ENCODE measurements at regions not wholly inside any gene's neighbourhood (a gene's known extent, or its start where the extent isn't known, plus 50 kb on each side); places are given as distances from the start of the nearest gene placed in this dataset.
"Not testable (repeated sequence)": the region's sequence is repeated elsewhere in the genome, so short reads cannot be mapped to it uniquely, and the experiment has no call there.

DNA sequence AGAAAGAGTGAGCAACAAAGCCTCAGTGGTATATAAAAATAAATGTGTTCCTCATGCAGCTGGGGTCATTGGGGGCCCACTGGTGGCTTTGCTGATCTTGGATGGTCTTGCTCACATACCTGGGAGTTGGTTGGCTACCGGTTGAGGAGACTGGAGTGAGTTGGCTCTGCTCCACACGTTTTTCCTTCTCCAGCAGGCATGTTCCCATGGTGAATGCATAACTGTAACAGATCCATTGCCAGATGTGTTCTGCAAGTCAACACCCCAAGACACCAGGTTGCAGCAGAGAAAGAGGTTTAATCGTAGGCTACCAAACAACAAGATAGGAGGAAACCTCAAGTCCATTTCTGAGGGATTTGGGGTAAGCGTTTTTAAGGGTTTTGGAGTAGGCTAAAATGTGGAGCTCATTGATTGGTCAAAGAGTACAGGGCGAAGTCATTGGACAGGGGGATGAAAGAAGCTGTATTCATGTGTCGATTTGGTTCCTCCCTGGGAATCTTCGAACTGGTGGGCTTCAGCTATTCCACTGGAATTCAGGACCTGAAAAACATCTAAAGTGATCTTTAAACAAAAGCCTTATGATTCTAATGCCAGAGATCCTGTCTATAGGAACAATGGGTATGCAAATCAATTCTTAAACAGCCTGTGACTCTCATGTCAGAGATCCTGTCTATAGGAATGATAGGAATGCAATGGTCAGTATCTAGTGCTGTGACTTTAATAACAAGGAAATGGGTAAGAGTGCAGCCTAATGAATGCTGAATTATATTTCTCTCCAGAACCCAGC lies 467.5 kb upstream of the C16orf82 start:
- no peak for DNase-seq

DNA sequence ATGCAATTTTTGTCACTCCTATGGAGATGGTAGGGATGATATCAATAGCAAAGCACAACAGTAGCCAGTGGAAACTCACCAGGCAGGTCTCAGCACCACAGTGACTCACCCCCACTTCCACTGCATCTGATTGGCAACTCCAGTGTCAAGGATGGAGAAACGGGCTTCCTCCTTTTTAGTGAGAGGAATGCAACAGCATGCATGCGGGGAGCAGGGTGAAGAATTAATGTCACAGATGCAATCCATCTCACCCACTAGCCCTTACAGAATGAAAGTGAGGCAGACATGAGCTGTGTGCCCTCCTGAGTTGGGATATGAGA lies 467.0 kb upstream of the C16orf82 start:
- DNase-seq, result no peak

DNA sequence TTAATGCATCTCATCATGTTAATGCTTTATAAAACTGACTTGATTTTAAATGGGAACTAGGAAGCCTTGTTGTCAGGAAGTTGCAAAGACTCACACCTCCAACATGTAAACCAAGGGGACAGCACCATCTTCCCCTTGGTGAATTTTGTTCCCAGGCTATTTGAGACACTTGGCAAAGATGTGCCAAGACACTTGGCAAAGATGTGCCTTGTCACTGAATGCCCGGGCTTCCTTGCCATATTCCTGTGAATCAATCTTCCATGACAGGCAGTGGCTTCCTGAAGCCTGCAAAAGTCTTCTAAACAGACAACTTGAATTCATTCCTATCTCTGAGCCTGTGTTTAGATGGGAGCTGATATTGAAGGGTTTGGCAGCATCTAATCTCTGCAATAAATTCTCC lies 465.4 kb upstream of the C16orf82 start:
- DNase-seq, result no peak

DNA sequence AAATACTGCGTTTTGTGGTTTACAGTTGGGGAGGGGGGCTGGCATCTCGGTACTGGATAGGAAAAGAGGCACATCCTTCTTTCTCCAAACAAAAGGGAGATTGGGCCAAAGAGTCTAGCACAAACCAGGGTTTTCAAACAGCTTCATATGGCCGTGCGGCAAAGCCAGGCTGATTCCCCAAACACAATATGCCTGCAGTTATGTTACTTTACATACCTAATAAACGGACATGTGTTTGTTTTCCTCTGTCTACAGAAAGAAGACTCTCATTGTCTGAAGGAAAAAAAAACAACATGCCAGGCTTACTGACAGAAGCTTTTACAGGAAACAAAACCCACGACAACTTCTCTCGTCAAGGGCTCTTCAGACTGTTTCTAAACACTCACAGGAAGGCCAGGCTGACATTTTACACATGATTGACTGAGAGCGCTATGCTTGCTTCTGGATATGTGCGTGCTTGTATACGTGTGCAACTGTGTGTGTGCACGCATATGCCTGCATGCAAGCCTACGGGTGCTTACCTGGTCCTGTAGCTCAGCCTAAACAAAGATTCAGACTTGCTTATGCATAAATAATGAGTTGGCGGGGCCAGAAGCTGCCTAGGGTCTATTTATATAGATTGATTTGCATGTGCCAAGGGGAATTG lies 461.0 kb upstream of the C16orf82 start:
- no peak for DNase-seq

DNA sequence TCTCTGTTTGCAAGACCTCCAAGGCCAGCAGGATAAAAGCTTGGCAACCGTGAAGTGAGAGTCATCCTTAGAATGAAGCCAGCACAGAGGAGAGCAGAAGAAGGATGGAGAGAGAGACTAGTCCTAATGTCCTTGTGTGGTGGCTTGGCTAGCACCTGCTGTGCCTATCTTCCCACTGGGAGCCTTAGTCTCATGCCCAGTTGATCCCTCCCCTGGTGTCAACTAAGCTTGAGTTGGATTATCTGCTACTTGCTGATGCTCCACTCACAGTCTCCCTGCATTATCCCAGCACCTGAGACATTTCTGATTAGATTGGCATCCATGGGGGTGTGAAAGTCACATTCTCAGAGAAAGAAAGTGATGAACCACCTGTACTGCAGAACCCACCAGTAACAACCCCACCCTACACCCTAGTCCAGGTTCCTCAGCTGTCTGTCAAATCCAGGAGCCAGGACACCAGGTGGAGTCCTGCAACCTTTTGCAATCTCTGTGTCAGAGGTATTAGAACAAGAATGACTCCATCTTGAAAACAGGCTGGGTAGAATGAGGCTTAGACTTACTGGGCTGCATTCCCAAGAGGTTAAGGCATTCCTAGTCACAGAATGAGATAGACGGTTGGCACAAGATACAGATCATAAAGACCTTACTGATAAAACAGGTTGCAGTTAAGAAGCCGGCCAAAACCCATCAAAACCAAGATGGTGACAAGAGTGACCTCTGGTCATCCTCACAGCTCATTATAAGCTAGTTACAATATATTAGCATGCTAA lies 460.2 kb upstream of the C16orf82 start:
- no peak for DNase-seq

DNA sequence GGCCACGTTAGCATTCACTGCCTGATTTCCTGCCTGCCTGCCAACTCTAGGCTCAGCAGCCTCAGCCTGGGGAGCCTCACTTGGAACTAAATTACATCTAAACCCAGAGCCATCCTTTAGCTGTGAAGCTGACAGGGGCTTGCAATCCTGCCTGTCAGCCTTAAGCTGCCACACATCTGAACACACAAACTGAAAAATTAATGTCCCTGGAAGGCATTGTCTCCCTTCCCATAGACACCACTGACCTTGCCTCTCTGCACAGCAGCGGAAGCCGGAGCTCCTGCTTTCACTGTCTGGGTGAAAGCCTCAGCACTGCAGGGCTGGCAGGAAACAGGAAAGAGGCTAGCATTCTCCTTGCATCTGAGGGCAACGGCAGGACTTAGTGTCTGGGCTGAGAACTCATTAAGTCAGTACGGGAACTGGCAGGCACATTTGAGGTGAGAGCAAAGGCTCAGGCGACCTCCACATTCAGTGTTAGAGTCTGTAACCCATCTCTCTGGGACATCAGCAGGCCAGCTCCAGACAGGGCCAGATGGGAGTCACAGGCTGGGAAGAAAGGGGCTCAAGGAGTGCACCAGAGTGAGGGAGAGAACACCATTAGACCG lies 452.4 kb upstream of the C16orf82 start:
- DNase-seq, result no peak

DNA sequence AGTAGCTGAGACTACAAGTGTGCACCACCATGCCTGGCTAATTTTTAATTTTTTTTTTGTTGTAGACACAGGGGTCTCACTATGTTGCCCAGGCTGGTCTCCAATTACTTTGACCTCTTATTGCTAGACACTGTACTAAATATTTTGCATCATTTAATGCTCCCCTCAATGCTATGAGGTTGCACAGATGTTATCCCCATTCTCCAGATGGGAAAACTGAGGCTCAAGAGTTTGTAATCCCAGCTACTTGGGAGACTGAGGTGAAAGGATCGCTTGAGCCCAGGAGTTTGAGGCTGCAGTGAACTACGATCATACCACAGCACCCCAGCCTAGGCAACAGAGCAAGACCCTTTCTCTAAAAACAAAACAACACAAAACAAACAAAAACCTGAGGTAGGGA lies 443.3 kb upstream of the C16orf82 start:
- no peak for DNase-seq

DNA sequence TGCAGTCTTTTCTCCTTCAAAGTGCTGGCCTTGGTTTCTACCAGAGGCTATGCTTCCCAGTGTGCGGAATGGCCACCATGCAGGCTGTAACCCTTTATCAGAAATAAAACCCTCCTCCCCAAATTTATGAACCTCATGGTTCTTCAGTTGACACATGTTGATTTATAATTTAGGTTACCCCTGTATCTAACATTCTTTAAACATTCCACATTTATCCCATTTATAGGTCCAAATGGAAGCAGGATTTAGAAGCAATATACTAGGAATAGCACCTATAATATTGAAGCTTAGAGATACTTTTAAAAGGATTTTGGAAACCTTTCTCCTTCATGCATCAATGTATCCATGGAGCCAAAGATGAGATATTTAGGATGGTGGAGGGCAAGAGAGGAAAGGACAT lies 438.8 kb upstream of the C16orf82 start:
- no peak for DNase-seq

DNA sequence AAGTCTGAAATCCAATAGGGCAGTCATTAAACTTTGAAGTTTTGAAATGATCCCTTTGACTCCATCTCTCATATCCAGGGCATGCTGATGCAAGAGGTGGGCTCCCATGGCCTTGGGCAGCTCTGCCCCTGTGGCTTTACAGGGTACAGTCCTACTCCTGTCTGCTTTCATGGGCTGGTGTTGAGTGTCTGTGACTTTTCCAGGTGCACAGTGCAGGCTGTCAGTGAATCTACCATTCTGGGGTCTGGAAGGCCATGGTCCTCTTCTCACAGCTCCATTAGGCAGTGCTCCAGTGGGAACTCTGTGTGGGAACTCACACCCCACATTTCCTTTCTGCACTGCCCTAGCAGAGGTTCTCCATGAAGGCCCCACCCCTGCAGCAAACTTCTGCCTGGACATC lies 435.4 kb upstream of the C16orf82 start:
- not testable (repeated sequence) for DNase-seq

DNA sequence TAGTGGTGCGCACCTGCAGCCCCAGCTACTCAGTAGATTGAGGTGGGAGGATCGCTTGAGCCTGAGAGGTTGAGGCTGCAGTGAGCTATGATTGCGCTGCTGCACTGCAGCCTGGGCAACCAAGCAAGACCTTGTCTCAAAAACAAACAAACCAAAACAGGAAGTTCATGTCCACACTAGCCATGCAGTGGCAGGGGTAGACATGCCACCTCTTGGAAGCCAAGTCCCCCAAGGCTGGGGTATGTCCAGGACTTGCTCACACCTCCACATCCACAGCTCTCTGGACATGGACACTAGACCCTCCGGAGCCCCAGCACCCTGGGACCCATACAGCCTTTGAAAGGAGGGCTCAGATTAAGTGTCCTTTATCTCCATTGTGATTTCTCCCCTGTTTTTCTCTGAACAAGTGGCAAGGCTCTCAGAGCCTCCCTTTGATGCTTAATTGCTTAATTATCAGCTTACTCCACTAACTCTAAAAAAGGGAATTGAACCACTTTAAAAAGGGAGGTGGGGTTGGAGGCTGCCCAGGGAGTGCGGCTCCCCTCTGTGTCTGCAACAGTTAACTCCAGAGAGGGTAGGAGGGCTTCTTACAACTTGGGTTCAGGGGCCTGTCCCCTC lies 424.6 kb upstream of the C16orf82 start:
- no peak for DNase-seq

DNA sequence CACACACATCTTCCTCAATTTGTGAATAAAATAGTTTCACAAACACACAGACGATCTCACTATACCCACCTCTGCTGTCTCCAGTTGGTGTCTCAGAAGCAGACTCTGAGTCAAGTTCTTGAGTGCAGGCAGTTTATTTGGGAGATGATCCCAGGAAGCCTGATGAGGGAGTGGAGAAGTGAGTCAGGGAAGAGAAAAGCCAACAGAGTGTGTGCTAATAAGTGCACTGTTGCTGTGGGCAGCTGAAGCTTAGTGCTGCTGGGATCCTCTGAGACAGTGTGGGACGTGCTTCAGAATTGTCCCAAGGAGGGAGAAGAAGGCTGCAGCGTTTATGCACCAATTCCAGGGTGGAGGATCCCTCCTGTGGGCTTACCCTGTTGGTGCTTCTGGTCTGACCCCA lies 423.2 kb upstream of the C16orf82 start:
- no peak for DNase-seq

DNA sequence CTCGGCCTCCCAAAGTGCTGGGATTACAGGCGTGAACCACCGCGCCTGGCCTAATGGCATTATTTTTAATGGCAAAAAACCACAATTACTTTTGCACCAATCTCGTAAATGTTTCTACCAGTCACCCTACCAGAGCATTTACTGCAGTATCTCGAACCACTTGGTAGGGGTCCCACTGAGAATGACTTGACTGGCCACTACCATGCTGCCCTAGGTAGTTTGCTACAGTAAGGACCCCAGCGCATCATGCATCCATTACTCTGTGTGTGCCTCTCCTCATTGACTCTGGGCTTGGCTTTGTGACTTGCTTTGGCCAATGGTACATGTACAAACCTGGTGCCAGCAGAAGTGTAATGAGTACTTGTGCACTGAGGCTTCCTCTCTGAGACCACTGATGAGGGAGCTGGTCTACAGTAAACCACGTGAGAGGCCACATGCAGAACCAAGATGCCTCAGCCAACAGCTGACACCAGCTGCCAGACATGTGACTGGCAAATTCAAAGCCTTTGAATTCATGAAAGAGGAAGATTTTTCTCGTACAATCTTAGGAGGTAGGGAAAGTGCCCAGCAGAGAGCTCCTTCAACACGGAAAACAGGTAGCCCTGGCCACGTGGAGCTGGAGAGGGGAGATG lies 421.7 kb upstream of the C16orf82 start:
- no peak for DNase-seq

DNA sequence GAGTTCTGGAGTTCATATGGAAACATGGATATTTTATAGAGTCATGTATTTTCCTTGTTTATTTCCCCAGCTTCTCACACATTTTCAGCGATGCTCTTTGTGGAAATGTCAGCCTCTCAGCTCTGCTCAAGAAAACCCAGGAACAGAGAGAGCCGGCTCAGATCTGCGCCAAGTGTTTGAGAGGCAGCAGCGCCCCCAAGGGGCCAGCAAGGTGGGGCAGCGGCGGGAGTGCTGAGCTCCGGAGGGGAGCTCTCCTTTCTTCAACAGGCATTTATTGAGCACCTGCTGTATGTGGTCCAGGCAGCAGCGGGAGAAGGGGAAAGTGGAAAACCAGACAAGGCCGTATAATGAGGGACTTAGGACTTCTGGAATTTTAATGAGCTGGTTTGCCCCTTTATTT lies 421.1 kb upstream of the C16orf82 start:
- peak; percentile 77 for DNase-seq

DNA sequence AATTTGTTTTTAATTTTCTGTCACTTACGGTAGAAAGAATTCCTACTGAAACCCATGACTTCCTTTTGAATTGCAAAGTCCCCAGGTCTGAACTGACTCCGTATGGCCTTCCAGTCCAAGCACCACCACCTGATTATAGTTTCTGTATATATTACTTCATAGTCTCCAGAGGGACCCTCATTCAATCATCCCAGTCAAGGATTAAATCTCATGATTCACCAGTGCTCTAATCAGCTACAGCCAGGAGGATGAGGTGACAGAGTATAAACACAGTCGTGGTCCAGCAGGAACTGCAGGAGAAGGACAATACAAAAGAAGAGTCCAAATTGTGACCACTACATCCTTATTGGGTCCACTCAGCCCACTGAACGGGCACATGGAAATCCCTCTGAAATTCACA lies 418.9 kb upstream of the C16orf82 start:
- DNase-seq, result no peak

DNA sequence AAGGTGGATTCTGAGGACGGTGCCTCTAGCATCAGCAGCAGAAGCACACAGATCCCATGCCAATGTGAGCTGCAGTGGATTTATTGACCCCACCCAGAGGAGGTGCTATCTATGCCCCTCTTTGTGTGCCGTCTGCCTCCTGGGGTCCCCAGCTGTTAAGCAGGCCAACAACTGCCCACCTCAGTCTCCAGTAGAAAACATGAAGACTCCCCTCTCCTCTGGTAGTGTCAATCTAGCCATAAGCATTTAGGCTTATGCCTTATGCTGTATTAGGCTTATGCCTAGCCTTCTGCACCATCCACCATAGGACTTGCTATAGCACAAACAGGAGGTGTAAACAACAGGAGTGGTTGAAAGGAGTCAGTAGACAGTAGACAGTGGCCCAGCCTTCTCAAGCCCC lies 417.9 kb upstream of the C16orf82 start:
- DNase-seq, result no peak

DNA sequence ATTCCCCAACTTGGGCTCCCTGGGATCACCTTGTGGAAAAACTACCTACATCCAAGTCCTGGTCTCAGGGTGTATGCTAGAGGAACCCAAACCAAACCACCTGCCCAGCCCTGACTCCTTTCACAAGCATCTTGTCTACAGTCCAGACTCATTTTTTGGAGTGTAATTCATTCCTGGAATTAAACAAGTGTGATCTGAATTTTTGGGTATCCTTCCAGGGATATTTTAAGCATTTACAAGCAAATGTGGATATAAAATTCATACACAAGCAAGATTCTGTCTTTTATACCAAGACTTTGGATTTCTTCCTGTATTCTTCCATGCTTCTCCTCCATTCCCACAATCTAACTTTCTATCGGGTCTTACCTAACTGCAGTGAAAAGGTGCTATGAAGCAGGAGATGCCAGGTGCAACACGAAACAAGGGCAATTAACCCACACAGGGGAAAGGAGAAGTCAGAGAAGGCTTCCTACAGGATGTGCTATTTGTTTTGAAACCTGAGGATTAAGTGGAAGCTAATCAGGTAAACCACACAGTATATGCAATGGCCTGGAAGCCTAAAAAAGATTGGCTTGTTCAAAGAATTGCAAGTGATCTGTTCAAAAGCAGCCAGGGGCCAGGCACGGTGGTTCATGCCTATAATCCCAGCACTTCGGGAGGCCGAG lies 417.2 kb upstream of the C16orf82 start:
- DNase-seq, result no peak

DNA sequence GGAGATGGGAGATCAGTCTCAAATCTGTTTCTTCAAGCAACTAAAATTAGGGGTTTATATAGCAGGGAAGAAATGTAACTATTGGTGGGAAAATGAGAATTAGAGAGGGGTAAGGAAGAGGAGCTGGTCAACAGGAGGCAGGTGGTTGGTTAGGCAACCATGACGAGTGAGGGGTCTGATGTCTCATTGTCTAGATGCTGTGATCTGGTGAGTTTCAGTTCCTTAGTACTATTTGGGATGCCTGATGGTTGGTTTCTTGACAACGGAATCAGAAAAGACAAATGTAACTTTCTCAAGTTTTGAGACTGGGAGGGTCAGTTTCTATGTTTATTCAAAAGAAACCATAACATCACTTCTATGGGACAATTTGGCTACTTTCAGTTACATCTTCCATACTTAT lies 415.3 kb upstream of the C16orf82 start:
- no peak for DNase-seq

DNA sequence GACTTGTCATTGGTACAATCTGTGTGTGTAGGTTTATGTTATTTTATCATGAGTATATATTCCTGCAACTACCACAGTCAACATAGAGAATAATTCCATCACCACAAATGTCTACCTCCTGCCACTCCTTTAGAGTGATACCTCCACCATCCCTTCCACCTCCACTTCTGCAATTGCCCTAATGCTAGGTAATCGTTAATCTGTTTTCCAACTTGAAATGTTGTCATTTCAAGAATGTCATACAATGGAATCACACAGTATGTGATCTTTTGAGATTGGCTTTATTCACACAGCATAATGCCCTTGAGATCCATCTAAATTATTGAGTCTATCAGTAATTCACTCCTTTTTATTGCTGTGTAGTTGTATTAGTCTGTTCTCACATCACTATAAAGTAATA lies 414.8 kb upstream of the C16orf82 start:
- no peak for DNase-seq

DNA sequence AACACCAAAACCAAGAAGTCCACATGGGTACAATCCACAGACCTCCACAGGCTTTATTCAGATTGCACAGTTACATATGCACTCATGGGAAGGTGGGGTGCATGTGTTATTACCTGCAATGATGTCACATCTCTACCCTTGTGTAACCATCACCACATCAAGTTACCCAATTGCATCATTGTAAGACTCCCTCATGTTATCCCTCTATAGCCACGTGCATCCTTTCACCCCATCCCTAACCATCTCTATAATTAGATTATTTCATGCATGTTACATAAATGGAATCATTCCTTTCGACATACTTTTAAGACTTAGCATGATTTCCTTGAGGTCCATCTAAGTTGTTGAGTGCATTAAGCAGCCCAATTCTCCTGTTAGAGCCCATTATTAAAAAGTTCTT lies 408.2 kb upstream of the C16orf82 start:
- no peak for DNase-seq

DNA sequence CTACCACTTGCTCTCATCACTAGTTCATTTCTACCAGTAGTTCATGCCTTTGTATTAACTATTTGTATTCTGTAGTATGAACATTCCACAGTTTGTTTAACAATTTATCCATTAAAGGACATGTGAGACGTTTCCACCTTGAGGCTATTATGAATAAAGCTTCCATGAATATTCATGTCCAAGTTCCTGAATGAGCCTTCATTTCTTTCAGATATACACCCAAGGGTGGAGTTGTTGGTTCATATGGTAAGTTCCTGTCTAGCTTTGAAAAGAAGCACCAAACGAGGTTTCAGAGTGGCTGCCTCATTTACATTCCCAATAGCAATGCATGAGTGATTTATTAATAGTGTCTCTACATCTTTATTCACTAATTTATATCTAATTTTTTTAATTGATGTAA lies 407.8 kb upstream of the C16orf82 start:
- DNase-seq, result no peak

DNA sequence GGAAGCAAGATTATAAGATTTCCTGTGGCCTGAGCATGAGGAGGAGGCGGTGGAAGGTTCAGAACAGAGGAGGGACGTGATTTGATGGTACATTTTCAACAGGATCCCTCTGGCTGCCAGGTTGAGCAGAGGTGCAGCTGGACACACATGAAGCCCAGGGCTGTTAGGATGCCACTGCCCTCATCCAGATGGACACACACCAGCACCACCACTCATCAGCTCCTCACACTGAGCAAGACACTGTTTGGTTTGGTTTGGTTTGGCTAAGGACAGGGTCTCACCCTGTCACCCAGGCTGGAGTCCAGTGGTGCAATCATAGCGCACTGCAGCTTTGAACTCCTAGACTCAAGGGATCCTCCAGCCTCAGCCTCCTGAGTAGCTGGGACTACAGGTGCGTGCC lies 402.6 kb upstream of the C16orf82 start:
- DNase-seq, result no peak

All from activated effector memory CD4-positive, alpha-beta T cell treated with anti-CD3 and anti-CD28 coated beads, Interleukin-2, amount 50 U/mL, for 16 hours (primary cell).